Panc1 (cell line): ENCODE measurements at regions not wholly inside any gene's neighbourhood (a gene's known extent, or its start where the extent isn't known, plus 50 kb on each side); places are given as distances from the start of the nearest gene placed in this dataset.

ENCODE experiments used
- ATAC-seq: fragments of 200-7000 bp; cut with Tn5 transposase; 2 replicates; pipeline ENCODE4 v1.9.1; 2020; ENCODE audit warnings: mild to moderate bottlenecking, moderate library complexity
- BruUV-seq: library from RNA; stranded (reverse); fragments of 400-500 nt; replicated peaks from 2 replicates; lab custom pipeline; 2021; lab: Mats Ljungman, UMichigan
- CTCF ChIA-PET: fragments of 300-600 bp; sonication (Branson Sonifier 250); formaldehyde crosslinking; loops from one replicate; lab custom pipeline; 2022; ENCODE audit warnings: antibody characterized with exemption; lab: Charles Lee
- POLR2A ChIA-PET: fragments of 300-600 bp; sonication (Branson Sonifier 250); formaldehyde crosslinking; loops from one replicate; lab custom pipeline; 2022; ENCODE audit warnings: antibody characterized with exemption; lab: Charles Lee
- DNase-seq: peaks from one replicate; pipeline ENCODE4 v3.0.0-alpha.2; 2010; ENCODE audit warnings: low read depth, low spot score
- H3K27ac ChIP-seq: 2 replicates; pipeline ENCODE4 v1.5.1; 2011; ENCODE audit warnings: mild to moderate bottlenecking, low read length, inconsistent platforms
- H3K27me3 ChIP-seq: fragments of 200-500 bp; sonication (Bioruptor generic); 2 replicates; pipeline ENCODE4 v1.6.0; 2014; ENCODE audit warnings: low read length, inconsistent platforms; ENCODE audit not compliant: control insufficient read depth, insufficient read depth
- H3K36me3 ChIP-seq: fragments of 200-500 bp; sonication (Bioruptor generic); 2 replicates; pipeline ENCODE4 v1.5.1; 2014; ENCODE audit warnings: inconsistent platforms, mild to moderate bottlenecking, low read length, moderate library complexity; ENCODE audit not compliant: control insufficient read depth, insufficient read depth
- H3K4me1 ChIP-seq: 2 replicates; pipeline ENCODE4 v1.5.1; 2011; ENCODE audit warnings: inconsistent platforms, mild to moderate bottlenecking, low read length, moderate library complexity; ENCODE audit not compliant: control insufficient read depth, insufficient read depth
- H3K4me3 ChIP-seq, 2 experiments: 2 replicates each; pipeline ENCODE4 v1.5.1; 2011 to 2012; ENCODE audit warnings: low read depth in 2 of 2, low read length in 2 of 2, mild to moderate bottlenecking in 2 of 2, inconsistent platforms in 1 of 2, moderate library complexity in 1 of 2
- H3K9me3 ChIP-seq: fragments of 200-500 bp; sonication (Bioruptor generic); 2 replicates; pipeline ENCODE4 v1.5.1; 2014; ENCODE audit warnings: low read depth, mild to moderate bottlenecking, inconsistent platforms, low read length, moderate library complexity; ENCODE audit not compliant: control insufficient read depth, insufficient read depth
- POLR2AphosphoS5 ChIP-seq: IDR thresholded peaks from 2 replicates; pipeline ENCODE4 v1.6.1; 2012; ENCODE audit warnings: mild to moderate bottlenecking, low read depth, low read length, moderate library complexity
- SIN3A ChIP-seq: IDR thresholded peaks from 2 replicates; pipeline ENCODE4 v1.6.1; 2012; ENCODE audit warnings: low read depth, mild to moderate bottlenecking, low read length, moderate library complexity, borderline replicate concordance; ENCODE audit not compliant: insufficient read depth
- TCF7L2 ChIP-seq: IDR thresholded peaks from 2 replicates; pipeline ENCODE4 v1.6.1; 2011; ENCODE audit warnings: mild to moderate bottlenecking, low read depth, low read length, inconsistent platforms
- in situ Hi-C: cut with HindIII; loops from 2 replicates; pipeline ENCODE4 v1.10.0; 2016; ENCODE audit warnings: low sequenced_read_pairs, low pct_unique_long_range_greater_than_20kb
- intact Hi-C: fragments of 100-400 bp; cut with micrococcal nuclease; formaldehyde crosslinking; loops from one replicate; pipeline ENCODE4 v1.10.0; 2022; ENCODE audit not compliant: unreplicated experiment
- TF ChIP-seq, protein P1 (sequence below), 2 experiments: IDR thresholded peaks; 2 replicates each; pipeline ENCODE4 v1.6.1; 2011 to 2012; ENCODE audit warnings: low read depth in 2 of 2, control low read depth in 1 of 2, low read length in 1 of 2, mild to moderate bottlenecking in 1 of 2, moderate library complexity in 1 of 2; ENCODE audit not compliant: insufficient read depth in 1 of 2
- TF ChIP-seq, protein P2 (sequence below): fragments of 450-650 bp; IDR thresholded peaks from 2 replicates; pipeline ENCODE4 v1.5.1; 2017; ENCODE audit warnings: mild to moderate bottlenecking

DNA sequence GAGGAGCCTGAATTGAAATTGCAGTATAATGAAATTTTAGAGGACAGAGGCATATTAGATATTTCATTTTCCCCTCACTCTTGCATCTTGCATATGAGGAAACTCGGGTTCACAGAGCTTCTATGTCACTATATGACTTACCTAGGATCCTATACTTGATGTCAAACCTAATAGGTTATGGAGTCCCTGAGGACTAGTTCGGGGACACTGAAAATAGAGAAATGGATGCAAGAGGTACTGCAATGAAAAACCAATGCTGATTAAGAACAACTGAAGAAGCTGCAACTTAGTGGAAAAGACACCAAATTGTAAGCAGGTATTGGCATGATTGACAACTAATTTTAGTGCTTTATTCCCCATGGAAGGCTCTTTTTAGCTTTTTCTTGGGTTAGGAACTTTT, 210.1 kb downstream of the IKZF2 start:
- Histone ChIP-seq H3K9me3 (no peaks in the 10 kb centered on the region), H3K4me1 (no peaks in the 10 kb centered on the region), H3K27me3 (no peaks in the 10 kb centered on the region), H3K36me3 (no peaks in the 10 kb centered on the region), H3K4me3 (no peak overlapping the region), H3K27ac (no peak overlapping the region)
- ChIA-PET CTCF (no interaction called here), POLR2A (no interaction called here)
- no peak for TF ChIP-seq TCF7L2
- no peak for TF ChIP-seq POLR2AphosphoS5
- TF ChIP-seq, protein P1, sequence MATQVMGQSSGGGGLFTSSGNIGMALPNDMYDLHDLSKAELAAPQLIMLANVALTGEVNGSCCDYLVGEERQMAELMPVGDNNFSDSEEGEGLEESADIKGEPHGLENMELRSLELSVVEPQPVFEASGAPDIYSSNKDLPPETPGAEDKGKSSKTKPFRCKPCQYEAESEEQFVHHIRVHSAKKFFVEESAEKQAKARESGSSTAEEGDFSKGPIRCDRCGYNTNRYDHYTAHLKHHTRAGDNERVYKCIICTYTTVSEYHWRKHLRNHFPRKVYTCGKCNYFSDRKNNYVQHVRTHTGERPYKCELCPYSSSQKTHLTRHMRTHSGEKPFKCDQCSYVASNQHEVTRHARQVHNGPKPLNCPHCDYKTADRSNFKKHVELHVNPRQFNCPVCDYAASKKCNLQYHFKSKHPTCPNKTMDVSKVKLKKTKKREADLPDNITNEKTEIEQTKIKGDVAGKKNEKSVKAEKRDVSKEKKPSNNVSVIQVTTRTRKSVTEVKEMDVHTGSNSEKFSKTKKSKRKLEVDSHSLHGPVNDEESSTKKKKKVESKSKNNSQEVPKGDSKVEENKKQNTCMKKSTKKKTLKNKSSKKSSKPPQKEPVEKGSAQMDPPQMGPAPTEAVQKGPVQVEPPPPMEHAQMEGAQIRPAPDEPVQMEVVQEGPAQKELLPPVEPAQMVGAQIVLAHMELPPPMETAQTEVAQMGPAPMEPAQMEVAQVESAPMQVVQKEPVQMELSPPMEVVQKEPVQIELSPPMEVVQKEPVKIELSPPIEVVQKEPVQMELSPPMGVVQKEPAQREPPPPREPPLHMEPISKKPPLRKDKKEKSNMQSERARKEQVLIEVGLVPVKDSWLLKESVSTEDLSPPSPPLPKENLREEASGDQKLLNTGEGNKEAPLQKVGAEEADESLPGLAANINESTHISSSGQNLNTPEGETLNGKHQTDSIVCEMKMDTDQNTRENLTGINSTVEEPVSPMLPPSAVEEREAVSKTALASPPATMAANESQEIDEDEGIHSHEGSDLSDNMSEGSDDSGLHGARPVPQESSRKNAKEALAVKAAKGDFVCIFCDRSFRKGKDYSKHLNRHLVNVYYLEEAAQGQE (IDR thresholded peaks at IDR 0.05; ENCODE audit: insufficient read depth in 1 of 2, low read depth in 2 of 2, low read length in 1 of 2), result no peak
- no peak for TF ChIP-seq SIN3A
- TF ChIP-seq, protein P2, sequence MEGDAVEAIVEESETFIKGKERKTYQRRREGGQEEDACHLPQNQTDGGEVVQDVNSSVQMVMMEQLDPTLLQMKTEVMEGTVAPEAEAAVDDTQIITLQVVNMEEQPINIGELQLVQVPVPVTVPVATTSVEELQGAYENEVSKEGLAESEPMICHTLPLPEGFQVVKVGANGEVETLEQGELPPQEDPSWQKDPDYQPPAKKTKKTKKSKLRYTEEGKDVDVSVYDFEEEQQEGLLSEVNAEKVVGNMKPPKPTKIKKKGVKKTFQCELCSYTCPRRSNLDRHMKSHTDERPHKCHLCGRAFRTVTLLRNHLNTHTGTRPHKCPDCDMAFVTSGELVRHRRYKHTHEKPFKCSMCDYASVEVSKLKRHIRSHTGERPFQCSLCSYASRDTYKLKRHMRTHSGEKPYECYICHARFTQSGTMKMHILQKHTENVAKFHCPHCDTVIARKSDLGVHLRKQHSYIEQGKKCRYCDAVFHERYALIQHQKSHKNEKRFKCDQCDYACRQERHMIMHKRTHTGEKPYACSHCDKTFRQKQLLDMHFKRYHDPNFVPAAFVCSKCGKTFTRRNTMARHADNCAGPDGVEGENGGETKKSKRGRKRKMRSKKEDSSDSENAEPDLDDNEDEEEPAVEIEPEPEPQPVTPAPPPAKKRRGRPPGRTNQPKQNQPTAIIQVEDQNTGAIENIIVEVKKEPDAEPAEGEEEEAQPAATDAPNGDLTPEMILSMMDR, result no peak
- DNase-seq (no peak), ATAC-seq (no peak)
- intact Hi-C loops (no loop called here), in situ Hi-C loops (no loop called here)
- no TSS peak for BruUV-seq

DNA sequence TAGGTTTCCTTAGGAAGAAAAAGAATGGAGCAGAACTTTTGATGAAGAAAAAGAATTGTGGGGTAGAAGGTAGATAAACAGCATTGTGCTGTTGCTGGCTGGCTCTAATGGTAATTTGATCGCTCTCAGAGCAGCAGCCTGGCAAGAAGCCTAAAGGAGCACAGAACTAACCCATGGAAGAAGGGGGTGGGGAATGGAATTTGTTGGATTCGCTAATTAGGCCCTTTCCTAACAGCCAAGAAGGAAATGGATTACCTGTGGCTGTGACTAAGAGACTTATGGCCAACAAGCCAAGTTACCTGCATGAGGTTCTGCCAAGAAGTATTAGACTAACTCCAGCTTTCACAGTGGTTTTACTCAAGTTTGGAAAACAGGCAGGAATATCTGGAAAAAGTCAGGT, 210.6 kb downstream of the IKZF2 start:
- ChIA-PET POLR2A (no interaction called here), CTCF (no interaction called here)
- in situ Hi-C loops (no loop called here), intact Hi-C loops (no loop called here)
- H3K9me3 ChIP-seq, result no peaks in the 10 kb centered on the region
- no peaks in the 10 kb centered on the region for H3K36me3 ChIP-seq
- no peak overlapping the region for H3K27ac ChIP-seq
- no TSS peak for BruUV-seq
- H3K4me3 ChIP-seq, result no peak overlapping the region
- no peaks in the 10 kb centered on the region for H3K4me1 ChIP-seq
- ATAC-seq, result no peak
- no peaks in the 10 kb centered on the region for H3K27me3 ChIP-seq
- no peak for DNase-seq
- no peak for TF ChIP-seq TCF7L2
- TF ChIP-seq, protein P1 (IDR thresholded peaks at IDR 0.05; ENCODE audit: insufficient read depth in 1 of 2, low read depth in 2 of 2, low read length in 1 of 2), result no peak
- TF ChIP-seq POLR2AphosphoS5, result no peak
- TF ChIP-seq, protein P2, result no peak
- no peak for TF ChIP-seq SIN3A
